ENCODE measurements at regions not wholly inside any gene's neighbourhood (a gene's known extent, or its start where the extent isn't known, plus 50 kb on each side); places are given as distances from the start of the nearest gene placed in this dataset.

GRCh38 chr2:140027966-140028365 is 1247.8 kb upstream of the NXPH2 start:
- H3K27ac ChIP-seq (ENCODE audit: extremely low read depth, low read depth, low read length), result no peak overlapping the region
- ChIA-PET POLR2A (no interaction called here), CTCF (ENCODE audit: low intra/inter-chr PET ratio) (no interaction called here)
- H3K4me3 ChIP-seq, result no peak overlapping the region
- H3K27me3 ChIP-seq (ENCODE audit: control insufficient read depth in 2 of 2, insufficient read depth in 2 of 2, low read length in 2 of 2), result no peaks in the 10 kb centered on the region
- intact Hi-C loops (cut with micrococcal nuclease), result no loop called here
- 15% methylated on average over 1 of the region's 1 CpG for WGBS (ENCODE audit: insufficient coverage, low coverage, missing lambda C conversion rate)
- H3K9me3 ChIP-seq (replicated peaks; ENCODE audit: control insufficient read depth, insufficient read depth, low read depth, low read length), result no peaks in the 10 kb centered on the region
- H3K36me3 ChIP-seq (ENCODE audit: control insufficient read depth, insufficient read depth, low read length), result no peaks in the 10 kb centered on the region
- no peaks in the 10 kb centered on the region for H3K79me2 ChIP-seq (ENCODE audit: control insufficient read depth, insufficient read depth, low read length)
- in situ Hi-C loops (cut with MboI), result no loop called here
- no peak overlapping the region for H3K4me2 ChIP-seq (ENCODE audit: insufficient read depth, low read length)
- TF ChIP-seq ZNF24 (IDR thresholded peaks at IDR 0.05), result no peak
- no peak for TF ChIP-seq DPF2 (IDR thresholded peaks at IDR 0.05)
- no peaks in the 10 kb centered on the region for H3K9me1 ChIP-seq (ENCODE audit: control insufficient read depth, insufficient read depth, low read length)
- no peaks in the 10 kb centered on the region for H4K20me1 ChIP-seq (replicated peaks; ENCODE audit: control insufficient read depth, insufficient read depth, low read length)
- H2AFZ ChIP-seq (ENCODE audit: low read depth, low read length), result no peak overlapping the region
- ATAC-seq, result no peak
- no peak for DNase-seq (ENCODE audit: extremely low read depth in 1 of 4, low spot score in 3 of 4)
- H3K4me1 ChIP-seq (replicated peaks in 1 of 2; ENCODE audit: control insufficient read depth in 2 of 2, insufficient read depth in 2 of 2, low read length in 2 of 2), result no peaks in the 10 kb centered on the region
- no TSS peak for BruUV-seq (replicated peaks)
- H3K9ac ChIP-seq (ENCODE audit: insufficient read depth in 1 of 2, low read depth in 2 of 2, low read length in 2 of 2), result no peak overlapping the region
- FAIRE-seq, result no peak

GRCh38 chr2:140027320-140027719 is 1247.1 kb upstream of the NXPH2 start:
- in situ Hi-C loops (cut with MboI), result no loop called here
- Histone ChIP-seq H3K4me1 (replicated peaks in 1 of 2; ENCODE audit: control insufficient read depth in 2 of 2, insufficient read depth in 2 of 2, low read length in 2 of 2) (no peaks in the 10 kb centered on the region), H3K9me1 (ENCODE audit: control insufficient read depth, insufficient read depth, low read length) (no peaks in the 10 kb centered on the region), H3K4me2 (ENCODE audit: insufficient read depth, low read length) (no peak overlapping the region), H3K27me3 (ENCODE audit: control insufficient read depth in 2 of 2, insufficient read depth in 2 of 2, low read length in 2 of 2) (no peaks in the 10 kb centered on the region), H2AFZ (ENCODE audit: low read depth, low read length) (no peak overlapping the region), H3K4me3 (no peak overlapping the region), H3K79me2 (ENCODE audit: control insufficient read depth, insufficient read depth, low read length) (no peaks in the 10 kb centered on the region), H3K9me3 (replicated peaks; ENCODE audit: control insufficient read depth, insufficient read depth, low read depth, low read length) (no peaks in the 10 kb centered on the region), H3K9ac (ENCODE audit: insufficient read depth in 1 of 2, low read depth in 2 of 2, low read length in 2 of 2) (no peak overlapping the region), H3K27ac (ENCODE audit: extremely low read depth, low read depth, low read length) (no peak overlapping the region), H3K36me3 (ENCODE audit: control insufficient read depth, insufficient read depth, low read length) (no peaks in the 10 kb centered on the region), H4K20me1 (replicated peaks; ENCODE audit: control insufficient read depth, insufficient read depth, low read length) (no peaks in the 10 kb centered on the region)
- no peak for FAIRE-seq
- WGBS (ENCODE audit: insufficient coverage, low coverage, missing lambda C conversion rate), result 0% methylated on average over 6 of the region's 7 CpGs
- ATAC-seq, result no peak
- CTCF ChIA-PET (ENCODE audit: low intra/inter-chr PET ratio), result no interaction called here
- DNase-seq (ENCODE audit: extremely low read depth in 1 of 4, low spot score in 3 of 4), result no peak
- TF ChIP-seq ZNF699 (CRISPR knock-in tag; IDR thresholded peaks at IDR 0.05; ENCODE audit: insufficient replicate concordance) (no peak), KDM5B (IDR thresholded peaks at IDR 0.05; ENCODE audit: insufficient replicate concordance, low read depth, low read length) (no peak), DPF2 (IDR thresholded peaks at IDR 0.05) (no peak)
- BruUV-seq (replicated peaks), result no TSS peak
- intact Hi-C loops (cut with micrococcal nuclease), result no loop called here
- POLR2A ChIA-PET, result no interaction called here
